CD4-positive, alpha-beta T cell (primary cell): ENCODE measurements at regions not wholly inside any gene's neighbourhood (a gene's known extent, or its start where the extent isn't known, plus 50 kb on each side); places are given as distances from the start of the nearest gene placed in this dataset.

ENCODE experiments used
- ATAC-seq: fragments of 200-7000 bp; cut with Tn5 transposase; one replicate; pipeline ENCODE4 v1.10.0; 2022; ENCODE audit warnings: mild to moderate bottlenecking; ENCODE audit not compliant: poor library complexity
- CTCF ChIA-PET: fragments of 350-600 bp; sonication (Branson Sonifier 250); formaldehyde crosslinking; loops from one replicate; lab custom pipeline; 2021; ENCODE audit warnings: antibody characterized with exemption, inconsistent platforms; lab: Charles Lee
- POLR2A ChIA-PET: fragments of 350-600 bp; sonication (Branson Sonifier 250); formaldehyde crosslinking; loops from one replicate; lab custom pipeline; 2021; ENCODE audit warnings: antibody characterized with exemption, inconsistent platforms; lab: Charles Lee
- DNase-seq, 14 experiments: peaks; one replicate each; pipeline ENCODE4 v3.0.0-alpha.2; 2013 to 2020; ENCODE audit warnings: mixed read lengths in 2 of 14
- H3K27ac ChIP-seq, 2 donors: one replicate each; pipeline versions ENCODE4 v1.5.1 to v1.7.0; 2013; ENCODE audit warnings: low read length in 2 of 2, low read depth in 1 of 2, mild to moderate bottlenecking in 1 of 2
- H3K27me3 ChIP-seq, 2 experiments: 1 replicate in 1 of 2; 2 replicates in 1 of 2; pipeline versions ENCODE4 v1.6.1 to v1.7.0; 2013; ENCODE audit warnings: low read length in 2 of 2, control low read depth in 1 of 2, mild to moderate bottlenecking in 1 of 2, moderate library complexity in 1 of 2; ENCODE audit not compliant: insufficient read depth in 2 of 2, control insufficient read depth in 1 of 2
- H3K36me3 ChIP-seq: one replicate; pipeline ENCODE4 v1.6.1; 2013; ENCODE audit warnings: low read length, control low read depth; ENCODE audit not compliant: insufficient read depth
- H3K4me1 ChIP-seq: one replicate; pipeline ENCODE4 v1.6.1; 2013; ENCODE audit warnings: low read length, control low read depth; ENCODE audit not compliant: insufficient read depth
- H3K4me3 ChIP-seq: one replicate; pipeline ENCODE4 v1.5.1; 2013; ENCODE audit warnings: mild to moderate bottlenecking, low read length, moderate library complexity
- H3K9me3 ChIP-seq, 2 experiments: 1 replicate in 1 of 2; 2 replicates in 1 of 2; pipeline versions ENCODE4 v1.6.1 to v1.7.0; 2013; ENCODE audit warnings: low read length in 2 of 2, mild to moderate bottlenecking in 2 of 2, control low read depth in 1 of 2, moderate library complexity in 1 of 2; ENCODE audit not compliant: control insufficient read depth in 1 of 2, insufficient read depth in 1 of 2
- H3K27ac Mint-ChIP-seq: one replicate; pipeline ENCODE4 v1.8.0; 2020; ENCODE audit warnings: mixed read lengths
- H3K27me3 Mint-ChIP-seq: one replicate; pipeline ENCODE4 v1.8.0; 2021; ENCODE audit warnings: mixed read lengths
- H3K36me3 Mint-ChIP-seq: one replicate; pipeline ENCODE4 v1.8.0; 2021; ENCODE audit warnings: low read depth, mixed read lengths
- H3K4me1 Mint-ChIP-seq: one replicate; pipeline ENCODE4 v1.8.0; 2021; ENCODE audit warnings: low read depth, mixed read lengths
- H3K4me3 Mint-ChIP-seq: one replicate; pipeline ENCODE4 v1.8.0; 2020; ENCODE audit warnings: mild to moderate bottlenecking, mixed read lengths
- H3K9me3 Mint-ChIP-seq: one replicate; pipeline ENCODE4 v1.8.0; 2020; ENCODE audit warnings: mixed read lengths
- CTCF ChIP-seq: fragments of 200-600 bp; IDR thresholded peaks from one replicate; pipeline ENCODE4 v1.8.0; 2022; ENCODE audit warnings: antibody characterized with exemption, mild to moderate bottlenecking
- intact Hi-C, 2 experiments: fragments of 100-400 bp; cut with DNase I in 1 of 2; cut with micrococcal nuclease in 1 of 2; formaldehyde crosslinking; loops; one replicate each; pipeline versions ENCODE4 v1.15.1 to v1.9.0; 2023 to 2025; cut with DNase I, micrococcal nuclease

- no peak overlapping the region for H3K4me3 ChIP-seq
- H3K36me3 Mint-ChIP-seq, result no peaks in the 10 kb centered on the region
- H3K27me3 ChIP-seq, result no peaks in the 10 kb centered on the region
- no peak overlapping the region for H3K27ac Mint-ChIP-seq
- H3K27ac ChIP-seq, result no peak overlapping the region
- no peaks in the 10 kb centered on the region for H3K4me1 Mint-ChIP-seq
- CTCF ChIA-PET, result no interaction called here
- no peak for ATAC-seq
- DNase-seq, result no peak
- H3K4me1 ChIP-seq, result peaks cover 4% of the 10 kb centered on the region
- intact Hi-C loops, result no loop called here
- TF ChIP-seq CTCF, result no peak
- POLR2A ChIA-PET, result no interaction called here
- no peak overlapping the region for H3K4me3 Mint-ChIP-seq
- H3K27me3 Mint-ChIP-seq, result peaks cover 5% of the 10 kb centered on the region
- no peaks in the 10 kb centered on the region for H3K36me3 ChIP-seq
- no peaks in the 10 kb centered on the region for H3K9me3 Mint-ChIP-seq
- H3K9me3 ChIP-seq, result no peaks in the 10 kb centered on the region
Observed at GRCh38 chr5:96609369-96609768, 52.8 kb upstream of the CAST start.

- no peak overlapping the region for H3K4me3 ChIP-seq
- H3K4me1 ChIP-seq, result peaks cover 6% of the 10 kb centered on the region
- no peak for ATAC-seq
- Mint-ChIP-seq H3K4me1 (no peaks in the 10 kb centered on the region), H3K9me3 (no peaks in the 10 kb centered on the region), H3K4me3 (no peak overlapping the region), H3K27me3 (peaks cover 5% of the 10 kb centered on the region), H3K36me3 (no peaks in the 10 kb centered on the region), H3K27ac (no peak overlapping the region)
- intact Hi-C loops, result loop anchor here in 1 of 2 experiments (5.0 kb wide), 1 partner anchor 552 kb away; no protein-coding TSS in a partner anchor
- POLR2A ChIA-PET, result no interaction called here
- H3K27ac ChIP-seq, result no peak overlapping the region
- CTCF ChIA-PET, result no interaction called here
- no peaks in the 10 kb centered on the region for H3K9me3 ChIP-seq
- H3K27me3 ChIP-seq, result no peaks in the 10 kb centered on the region
- TF ChIP-seq CTCF, result no peak
- DNase-seq, result no peak
- H3K36me3 ChIP-seq, result no peaks in the 10 kb centered on the region
Observed at GRCh38 chr5:96610747-96611146, 51.4 kb upstream of the CAST start.

- H3K9me3 ChIP-seq, result no peaks in the 10 kb centered on the region
- H3K4me1 Mint-ChIP-seq, result no peaks in the 10 kb centered on the region
- no peaks in the 10 kb centered on the region for H3K9me3 Mint-ChIP-seq
- H3K27me3 ChIP-seq, result no peaks in the 10 kb centered on the region
- ChIA-PET POLR2A (no interaction called here), CTCF (no interaction called here)
- no peak overlapping the region for H3K4me3 Mint-ChIP-seq
- no peaks in the 10 kb centered on the region for H3K36me3 ChIP-seq
- H3K27ac Mint-ChIP-seq, result no peak overlapping the region
- TF ChIP-seq CTCF, result no peak
- intact Hi-C loops, result loop anchor here in 1 of 2 experiments (5.0 kb wide), 1 partner anchor 550 kb away; no protein-coding TSS in a partner anchor
- ATAC-seq, result no peak
- H3K36me3 Mint-ChIP-seq, result no peaks in the 10 kb centered on the region
- H3K27ac ChIP-seq, result no peak overlapping the region
- no peak for DNase-seq
- H3K4me3 ChIP-seq, result no peak overlapping the region
- H3K27me3 Mint-ChIP-seq, result peaks cover 5% of the 10 kb centered on the region
- H3K4me1 ChIP-seq, result peaks cover 6% of the 10 kb centered on the region
Observed at GRCh38 chr5:96611946-96612345, 50.2 kb upstream of the CAST start.
